ENCODE measurements at regions not wholly inside any gene's neighbourhood (a gene's known extent, or its start where the extent isn't known, plus 50 kb on each side); places are given as distances from the start of the nearest gene placed in this dataset.

- Histone ChIP-seq H3K27me3 (ENCODE audit: control insufficient read depth in 2 of 2, insufficient read depth in 2 of 2, low read length in 2 of 2) (no peaks in the 10 kb centered on the region), H3K4me3 (ENCODE audit: low read length) (no peak overlapping the region), H3K4me1 (ENCODE audit: control insufficient read depth in 2 of 2, insufficient read depth in 2 of 2, low read length in 2 of 2) (no peaks in the 10 kb centered on the region), H3K9me3 (ENCODE audit: control insufficient read depth in 2 of 3, low read length in 3 of 3) (no peaks in the 10 kb centered on the region), H3K27ac (ENCODE audit: low read depth, low read length) (no peak overlapping the region), H3K36me3 (ENCODE audit: control insufficient read depth in 2 of 3, insufficient read depth in 3 of 3, low read length in 3 of 3) (no peaks in the 10 kb centered on the region)
- ATAC-seq, result no peak
- DNase-seq, result no peak
- CTCF ChIA-PET, result interaction anchor here (0.7 kb wide), 1 partner anchor 692 kb away, joined by 5 read pairs; no protein-coding TSS in a partner anchor
- no peak overlapping the region for H3K4me3 Mint-ChIP-seq
- H3K27me3 Mint-ChIP-seq, result peaks cover 0 to 18% (median 6%) of the 10 kb centered on the region in 5 donors
- H3K27ac Mint-ChIP-seq, result no peak overlapping the region
- H3K9me3 Mint-ChIP-seq, result peaks cover 0 to 6% (median 0%) of the 10 kb centered on the region in 11 donors
- POLR2A ChIA-PET, result no interaction called here
- H3K36me3 Mint-ChIP-seq, result no peaks in the 10 kb centered on the region
- no peaks in the 10 kb centered on the region for H3K4me1 Mint-ChIP-seq
- intact Hi-C loops (cut with micrococcal nuclease), result no loop called here
These were observed 74.0 kb upstream of the SMIM23 start for GRCh38 chr5:171711571-171711970.

- CTCF ChIA-PET, result no interaction called here
- H3K9me3 Mint-ChIP-seq, result peaks cover 0 to 6% (median 0%) of the 10 kb centered on the region in 11 donors
These were observed 73.0 kb upstream of the SMIM23 start for GRCh38 chr5:171712616-171713015.

GRCh38 chr5:171713152-171713551, 72.5 kb upstream of the SMIM23 start:
- Mint-ChIP-seq H3K4me1 (no peaks in the 10 kb centered on the region), H3K27me3 (peaks cover 0 to 18% (median 8%) of the 10 kb centered on the region in 5 donors), H3K27ac (no peak overlapping the region), H3K9me3 (peaks cover 0 to 6% (median 0%) of the 10 kb centered on the region in 11 donors), H3K36me3 (no peaks in the 10 kb centered on the region), H3K4me3 (no peak overlapping the region)
- H3K4me3 ChIP-seq (ENCODE audit: low read length), result no peak overlapping the region
- H3K27me3 ChIP-seq (ENCODE audit: control insufficient read depth in 2 of 2, insufficient read depth in 2 of 2, low read length in 2 of 2), result no peaks in the 10 kb centered on the region
- ChIA-PET CTCF (no interaction called here), POLR2A (no interaction called here)
- no peak for ATAC-seq
- no peaks in the 10 kb centered on the region for H3K4me1 ChIP-seq (ENCODE audit: control insufficient read depth in 2 of 2, insufficient read depth in 2 of 2, low read length in 2 of 2)
- DNase-seq, result no peak
- no peaks in the 10 kb centered on the region for H3K9me3 ChIP-seq (ENCODE audit: control insufficient read depth in 2 of 3, low read length in 3 of 3)
- H3K36me3 ChIP-seq (ENCODE audit: control insufficient read depth in 2 of 3, insufficient read depth in 3 of 3, low read length in 3 of 3), result no peaks in the 10 kb centered on the region
- intact Hi-C loops (cut with micrococcal nuclease), result no loop called here
- no peak overlapping the region for H3K27ac ChIP-seq (ENCODE audit: low read depth, low read length)

More at GRCh38 chr5:171712616-171713015, 73.0 kb upstream of the SMIM23 start:
- no peak overlapping the region for H3K27ac ChIP-seq (ENCODE audit: low read depth, low read length)
- no peaks in the 10 kb centered on the region for H3K9me3 ChIP-seq (ENCODE audit: control insufficient read depth in 2 of 3, low read length in 3 of 3)
- no peak overlapping the region for H3K4me3 ChIP-seq (ENCODE audit: low read length)
- H3K27me3 ChIP-seq (ENCODE audit: control insufficient read depth in 2 of 2, insufficient read depth in 2 of 2, low read length in 2 of 2), result no peaks in the 10 kb centered on the region
- Mint-ChIP-seq H3K4me3 (no peak overlapping the region), H3K36me3 (no peaks in the 10 kb centered on the region), H3K27me3 (peaks cover 0 to 18% (median 6%) of the 10 kb centered on the region in 5 donors), H3K27ac (no peak overlapping the region), H3K4me1 (no peaks in the 10 kb centered on the region)
- H3K4me1 ChIP-seq (ENCODE audit: control insufficient read depth in 2 of 2, insufficient read depth in 2 of 2, low read length in 2 of 2), result no peaks in the 10 kb centered on the region
- POLR2A ChIA-PET, result no interaction called here
- H3K36me3 ChIP-seq (ENCODE audit: control insufficient read depth in 2 of 3, insufficient read depth in 3 of 3, low read length in 3 of 3), result no peaks in the 10 kb centered on the region
- no peak for ATAC-seq
- intact Hi-C loops (cut with micrococcal nuclease), result no loop called here
- DNase-seq, result no peak

GRCh38 chr5:171714261-171714660, 71.4 kb upstream of the SMIM23 start:
- Mint-ChIP-seq H3K27ac (no peak overlapping the region), H3K9me3 (peaks cover 0 to 6% (median 0%) of the 10 kb centered on the region in 11 donors), H3K27me3 (peaks cover 0 to 18% (median 12%) of the 10 kb centered on the region in 5 donors), H3K4me3 (no peak overlapping the region), H3K4me1 (no peaks in the 10 kb centered on the region), H3K36me3 (no peaks in the 10 kb centered on the region)
- Histone ChIP-seq H3K9me3 (ENCODE audit: control insufficient read depth in 2 of 3, low read length in 3 of 3) (no peaks in the 10 kb centered on the region), H3K27ac (ENCODE audit: low read depth, low read length) (no peak overlapping the region), H3K36me3 (ENCODE audit: control insufficient read depth in 2 of 3, insufficient read depth in 3 of 3, low read length in 3 of 3) (no peaks in the 10 kb centered on the region), H3K4me1 (ENCODE audit: control insufficient read depth in 2 of 2, insufficient read depth in 2 of 2, low read length in 2 of 2) (no peaks in the 10 kb centered on the region), H3K4me3 (ENCODE audit: low read length) (no peak overlapping the region), H3K27me3 (ENCODE audit: control insufficient read depth in 2 of 2, insufficient read depth in 2 of 2, low read length in 2 of 2) (no peaks in the 10 kb centered on the region)
- POLR2A ChIA-PET, result no interaction called here
- CTCF ChIA-PET, result no interaction called here
- no peak for DNase-seq
- no peak for ATAC-seq
- intact Hi-C loops (cut with micrococcal nuclease), result no loop called here

- DNase-seq, result no peak
- Mint-ChIP-seq H3K4me1 (no peaks in the 10 kb centered on the region), H3K27me3 (peaks cover 0 to 18% (median 12%) of the 10 kb centered on the region in 5 donors), H3K4me3 (no peak overlapping the region), H3K36me3 (no peaks in the 10 kb centered on the region), H3K9me3 (peaks cover 0 to 6% (median 0%) of the 10 kb centered on the region in 11 donors), H3K27ac (no peak overlapping the region)
- H3K4me3 ChIP-seq (ENCODE audit: low read length), result no peak overlapping the region
- no peaks in the 10 kb centered on the region for H3K4me1 ChIP-seq (ENCODE audit: control insufficient read depth in 2 of 2, insufficient read depth in 2 of 2, low read length in 2 of 2)
- no peaks in the 10 kb centered on the region for H3K36me3 ChIP-seq (ENCODE audit: control insufficient read depth in 2 of 3, insufficient read depth in 3 of 3, low read length in 3 of 3)
- no peaks in the 10 kb centered on the region for H3K9me3 ChIP-seq (ENCODE audit: control insufficient read depth in 2 of 3, low read length in 3 of 3)
- ChIA-PET POLR2A (no interaction called here), CTCF (no interaction called here)
- intact Hi-C loops (cut with micrococcal nuclease), result no loop called here
- ATAC-seq, result no peak
- no peak overlapping the region for H3K27ac ChIP-seq (ENCODE audit: low read depth, low read length)
- no peaks in the 10 kb centered on the region for H3K27me3 ChIP-seq (ENCODE audit: control insufficient read depth in 2 of 2, insufficient read depth in 2 of 2, low read length in 2 of 2)
These were observed 70.8 kb upstream of the SMIM23 start for GRCh38 chr5:171714851-171715250.

GRCh38 chr5:171715551-171715950, 70.1 kb upstream of the SMIM23 start:
- Histone ChIP-seq H3K4me1 (ENCODE audit: control insufficient read depth in 2 of 2, insufficient read depth in 2 of 2, low read length in 2 of 2) (no peaks in the 10 kb centered on the region), H3K27ac (ENCODE audit: low read depth, low read length) (no peak overlapping the region), H3K4me3 (ENCODE audit: low read length) (no peak overlapping the region), H3K27me3 (ENCODE audit: control insufficient read depth in 2 of 2, insufficient read depth in 2 of 2, low read length in 2 of 2) (no peaks in the 10 kb centered on the region), H3K36me3 (ENCODE audit: control insufficient read depth in 2 of 3, insufficient read depth in 3 of 3, low read length in 3 of 3) (no peaks in the 10 kb centered on the region), H3K9me3 (ENCODE audit: control insufficient read depth in 2 of 3, low read length in 3 of 3) (no peaks in the 10 kb centered on the region)
- Mint-ChIP-seq H3K9me3 (peaks cover 0 to 6% (median 0%) of the 10 kb centered on the region in 11 donors), H3K36me3 (no peaks in the 10 kb centered on the region), H3K27me3 (peaks cover 0 to 21% (median 15%) of the 10 kb centered on the region in 5 donors), H3K27ac (no peak overlapping the region), H3K4me3 (no peak overlapping the region), H3K4me1 (no peaks in the 10 kb centered on the region)
- intact Hi-C loops (cut with micrococcal nuclease), result no loop called here
- CTCF ChIA-PET, result no interaction called here
- POLR2A ChIA-PET, result no interaction called here
- no peak for DNase-seq
- no peak for ATAC-seq

GRCh38 chr5:171720086-171720485, 65.5 kb upstream of the SMIM23 start:
- POLR2A ChIA-PET, result no interaction called here
- Mint-ChIP-seq H3K9me3 (peaks cover 0 to 3% (median 0%) of the 10 kb centered on the region in 11 donors), H3K27ac (no peak overlapping the region), H3K36me3 (no peaks in the 10 kb centered on the region), H3K4me1 (peaks cover 0 to 6% (median 0%) of the 10 kb centered on the region in 7 donors), H3K27me3 (peaks cover 3 to 27% (median 10%) of the 10 kb centered on the region in 5 donors), H3K4me3 (no peak overlapping the region)
- Histone ChIP-seq H3K9me3 (ENCODE audit: control insufficient read depth in 2 of 3, low read length in 3 of 3) (no peaks in the 10 kb centered on the region), H3K4me1 (ENCODE audit: control insufficient read depth in 2 of 2, insufficient read depth in 2 of 2, low read length in 2 of 2) (no peaks in the 10 kb centered on the region), H3K36me3 (ENCODE audit: control insufficient read depth in 2 of 3, insufficient read depth in 3 of 3, low read length in 3 of 3) (no peaks in the 10 kb centered on the region), H3K4me3 (ENCODE audit: low read length) (no peak overlapping the region), H3K27ac (ENCODE audit: low read depth, low read length) (no peak overlapping the region), H3K27me3 (ENCODE audit: control insufficient read depth in 2 of 2, insufficient read depth in 2 of 2, low read length in 2 of 2) (no peaks in the 10 kb centered on the region)
- intact Hi-C loops (cut with micrococcal nuclease), result no loop called here
- ATAC-seq (no peak), DNase-seq (no peak)
- CTCF ChIA-PET, result no interaction called here
